Left ventricle myocardium inferior (tissue), 1 donor: ENCODE measurements at regions not wholly inside any gene's neighbourhood (a gene's known extent, or its start where the extent isn't known, plus 50 kb on each side); places are given as distances from the start of the nearest gene placed in this dataset.

Experiments
- DNase-seq: peaks from one replicate; pipeline ENCODE4 v3.0.0-alpha.2; 2020
- H3K27ac ChIP-seq: fragments of 200-600 bp; replicated peaks from 2 replicates; pipeline ENCODE4 v1.8.0; 2021
- H3K27me3 ChIP-seq: fragments of 200-600 bp; 2 replicates; pipeline ENCODE4 v1.8.0; 2021; ENCODE audit warnings: low read depth
- H3K36me3 ChIP-seq: fragments of 200-600 bp; 2 replicates; pipeline ENCODE4 v1.8.0; 2021
- H3K4me1 ChIP-seq: fragments of 200-600 bp; 2 replicates; pipeline ENCODE4 v1.8.0; 2021
- H3K4me3 ChIP-seq: fragments of 200-600 bp; 2 replicates; pipeline ENCODE4 v1.8.0; 2021; ENCODE audit warnings: mild to moderate bottlenecking, moderate library complexity
- H3K9me3 ChIP-seq: fragments of 200-600 bp; replicated peaks from 2 replicates; pipeline ENCODE4 v1.8.0; 2021
- intact Hi-C: fragments of 100-400 bp; cut with micrococcal nuclease; formaldehyde crosslinking; loops from one replicate; pipeline ENCODE4 v1.11.0; 2022
- TF ChIP-seq, protein P1 (sequence below): fragments of 200-600 bp; IDR thresholded peaks from 2 replicates; pipeline ENCODE4 v1.8.0; 2021; ENCODE audit warnings: antibody characterized with exemption, mild to moderate bottlenecking, borderline replicate concordance
- donor health status: DM: no; HTN: yes; CAD: no; lungs with severe emphysema.

DNA sequence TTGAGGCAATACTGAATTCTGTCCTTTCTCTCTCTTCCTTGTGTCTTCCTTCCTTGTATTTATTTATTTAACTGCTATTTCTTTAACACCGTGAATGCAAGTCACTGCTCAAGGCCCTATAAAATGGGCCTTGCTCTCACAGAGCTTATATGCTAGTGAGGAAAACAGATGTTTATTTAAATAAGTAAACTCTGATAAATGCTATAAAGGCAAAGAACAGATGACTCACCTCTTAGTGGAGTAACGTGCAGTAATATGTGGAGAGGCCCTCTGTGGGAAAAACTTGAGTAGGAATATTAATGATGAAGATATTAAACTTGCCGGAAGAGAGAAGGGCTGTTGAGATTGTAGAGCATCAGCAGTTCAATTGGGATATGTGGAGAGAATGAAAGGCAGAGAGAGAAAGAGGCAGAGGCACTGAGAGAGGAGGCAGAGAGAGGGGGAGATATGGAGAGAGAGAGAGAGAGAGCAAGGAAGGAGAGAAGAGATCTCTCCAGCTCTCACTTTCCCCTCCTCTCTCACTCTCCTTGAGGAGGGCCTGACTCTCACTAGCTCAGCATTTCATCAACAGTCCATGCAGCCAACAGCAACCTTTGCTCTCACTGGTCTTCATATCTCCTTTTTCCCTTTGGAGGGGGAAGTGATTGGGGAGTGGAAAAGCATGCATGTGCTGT lies 322.2 kb downstream of the LMX1A start:
- no peaks in the 10 kb centered on the region for H3K36me3 ChIP-seq

DNA sequence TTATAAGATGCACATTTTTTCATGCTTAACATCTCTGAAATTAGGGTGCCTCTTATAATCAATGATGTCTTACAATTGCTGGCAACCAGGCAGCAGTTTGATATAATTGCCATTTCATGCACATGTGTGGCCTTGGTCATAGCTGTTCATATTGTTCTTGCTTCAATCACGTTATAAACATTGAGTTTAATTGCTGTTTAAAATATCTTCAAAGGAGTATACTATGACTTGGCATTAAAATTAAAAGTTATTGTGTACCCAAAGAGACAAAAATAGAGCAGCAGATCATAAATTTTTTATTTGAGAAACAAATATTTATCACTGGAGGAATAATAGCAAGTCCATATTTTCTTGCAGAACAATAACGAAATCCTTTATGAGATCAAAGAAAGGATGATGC lies 325.5 kb downstream of the LMX1A start:
- peaks cover 3% of the 10 kb centered on the region for H3K27me3 ChIP-seq
- no peak overlapping the region for H3K27ac ChIP-seq
- intact Hi-C loops, result no loop called here
- no peaks in the 10 kb centered on the region for H3K36me3 ChIP-seq
- no peak overlapping the region for H3K4me3 ChIP-seq
- DNase-seq, result no peak
- peaks cover 4% of the 10 kb centered on the region for H3K9me3 ChIP-seq
- TF ChIP-seq, protein P1, sequence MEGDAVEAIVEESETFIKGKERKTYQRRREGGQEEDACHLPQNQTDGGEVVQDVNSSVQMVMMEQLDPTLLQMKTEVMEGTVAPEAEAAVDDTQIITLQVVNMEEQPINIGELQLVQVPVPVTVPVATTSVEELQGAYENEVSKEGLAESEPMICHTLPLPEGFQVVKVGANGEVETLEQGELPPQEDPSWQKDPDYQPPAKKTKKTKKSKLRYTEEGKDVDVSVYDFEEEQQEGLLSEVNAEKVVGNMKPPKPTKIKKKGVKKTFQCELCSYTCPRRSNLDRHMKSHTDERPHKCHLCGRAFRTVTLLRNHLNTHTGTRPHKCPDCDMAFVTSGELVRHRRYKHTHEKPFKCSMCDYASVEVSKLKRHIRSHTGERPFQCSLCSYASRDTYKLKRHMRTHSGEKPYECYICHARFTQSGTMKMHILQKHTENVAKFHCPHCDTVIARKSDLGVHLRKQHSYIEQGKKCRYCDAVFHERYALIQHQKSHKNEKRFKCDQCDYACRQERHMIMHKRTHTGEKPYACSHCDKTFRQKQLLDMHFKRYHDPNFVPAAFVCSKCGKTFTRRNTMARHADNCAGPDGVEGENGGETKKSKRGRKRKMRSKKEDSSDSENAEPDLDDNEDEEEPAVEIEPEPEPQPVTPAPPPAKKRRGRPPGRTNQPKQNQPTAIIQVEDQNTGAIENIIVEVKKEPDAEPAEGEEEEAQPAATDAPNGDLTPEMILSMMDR, result no peak
- no peaks in the 10 kb centered on the region for H3K4me1 ChIP-seq

More for the DNA sequence above, 322.2 kb downstream of the LMX1A start:
- intact Hi-C loops, result no loop called here
- no peak for DNase-seq
- Histone ChIP-seq H3K27me3 (peaks cover 3% of the 10 kb centered on the region), H3K4me1 (no peaks in the 10 kb centered on the region), H3K9me3 (no peaks in the 10 kb centered on the region), H3K4me3 (no peak overlapping the region), H3K27ac (no peak overlapping the region)
- TF ChIP-seq, protein P1, result no peak

- H3K4me1 ChIP-seq, result no peaks in the 10 kb centered on the region
- intact Hi-C loops, result no loop called here
These were observed 330.7 kb downstream of the LMX1A start for GRCh38 chr1:165025805-165026204.

GRCh38 chr1:165014753-165015152 lies 341.8 kb downstream of the LMX1A start:
- TF ChIP-seq, protein P1, result no peak
- Histone ChIP-seq H3K27me3 (no peaks in the 10 kb centered on the region), H3K4me3 (no peak overlapping the region), H3K9me3 (peaks cover 12% of the 10 kb centered on the region), H3K27ac (no peak overlapping the region), H3K36me3 (no peaks in the 10 kb centered on the region), H3K4me1 (no peaks in the 10 kb centered on the region)
- intact Hi-C loops, result no loop called here
- DNase-seq, result no peak

More at GRCh38 chr1:165025805-165026204, 330.7 kb downstream of the LMX1A start:
- Histone ChIP-seq H3K4me3 (no peak overlapping the region), H3K9me3 (peaks cover 26% of the 10 kb centered on the region), H3K36me3 (no peaks in the 10 kb centered on the region), H3K27me3 (peaks cover 3% of the 10 kb centered on the region), H3K27ac (no peak overlapping the region)
- TF ChIP-seq, protein P1, result no peak
- no peak for DNase-seq

DNA sequence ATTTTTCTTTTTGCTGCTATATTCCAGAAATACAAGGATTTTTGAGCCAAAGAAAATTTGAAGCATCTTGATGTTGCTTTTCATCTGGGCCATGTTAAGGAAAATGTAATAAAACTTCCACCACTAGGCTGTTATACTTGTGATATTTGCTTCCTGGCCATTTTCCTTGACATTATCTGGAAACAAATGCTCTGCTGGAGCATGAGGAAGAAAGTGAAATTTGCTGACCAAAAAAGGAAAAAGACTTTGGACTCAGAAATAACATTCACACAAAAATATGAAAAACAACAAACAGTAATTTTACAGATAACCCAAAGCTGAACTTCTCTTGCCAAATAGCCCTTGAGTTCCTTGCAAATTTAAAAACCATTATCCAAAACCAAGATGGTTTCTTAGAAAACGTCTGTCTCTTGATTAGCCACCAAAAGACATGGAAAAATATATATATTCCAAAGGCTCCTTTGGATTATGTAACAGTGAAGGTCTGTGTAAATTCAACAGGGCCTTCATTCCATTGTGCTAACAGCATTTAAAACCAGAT lies 344.5 kb downstream of the LMX1A start:
- Histone ChIP-seq H3K36me3 (no peaks in the 10 kb centered on the region), H3K9me3 (peaks cover 9% of the 10 kb centered on the region), H3K4me3 (no peak overlapping the region), H3K27ac (peak overlapping the region; percentile 62), H3K4me1 (no peaks in the 10 kb centered on the region), H3K27me3 (no peaks in the 10 kb centered on the region)
- TF ChIP-seq, protein P1, result no peak
- intact Hi-C loops, result no loop called here
- no peak for DNase-seq
